NOMO-1 (cell line): ENCODE measurements at regions not wholly inside any gene's neighbourhood (a gene's known extent, or its start where the extent isn't known, plus 50 kb on each side); places are given as distances from the start of the nearest gene placed in this dataset.
"Not testable (repeated sequence)": the region's sequence is repeated elsewhere in the genome, so short reads cannot be mapped to it uniquely, and the experiment has no call there.

Source experiments
- DNase-seq, 2 experiments: peaks; one replicate each; lab custom pipeline; 2025; ENCODE audit not compliant: unreplicated experiment in 2 of 2; lab: John Stamatoyannopoulos, UW

- DNase-seq: no peak
Observed at GRCh38 chr5:158011422-158011821, 152.5 kb upstream of the CLINT1 start.

GRCh38 chr5:158010831-158011230 is 151.9 kb upstream of the CLINT1 start:
- DNase-seq: no peak

GRCh38 chr5:158007336-158007735 is 148.4 kb upstream of the CLINT1 start:
- DNase-seq: no peak

GRCh38 chr5:157999696-158000095 is 140.8 kb upstream of the CLINT1 start:
- no peak for DNase-seq

GRCh38 chr5:157997991-157998504 is 139.1 kb upstream of the CLINT1 start:
- DNase-seq: peak; percentile 25 to 80

- peak; percentile 22 to 29 for DNase-seq
Observed at GRCh38 chr5:157994906-157995519, 136.1 kb upstream of the CLINT1 start.

- DNase-seq: no peak
Observed at GRCh38 chr5:157993986-157994691, 135.2 kb upstream of the CLINT1 start.

- peak in 1 of 2 experiments; percentile 43 for DNase-seq
Observed at GRCh38 chr5:157993201-157993600, 134.3 kb upstream of the CLINT1 start.

- no peak for DNase-seq
Observed at GRCh38 chr5:157990583-157991181, 131.7 kb upstream of the CLINT1 start.

GRCh38 chr5:157989296-157989695 is 130.4 kb upstream of the CLINT1 start:
- DNase-seq: no peak

- DNase-seq: no peak
Observed at GRCh38 chr5:157987259-157987658, 128.3 kb upstream of the CLINT1 start.

GRCh38 chr5:157986431-157986990 is 127.6 kb upstream of the CLINT1 start:
- DNase-seq: no peak

GRCh38 chr5:157984611-157985010 is 125.7 kb upstream of the CLINT1 start:
- DNase-seq: no peak

GRCh38 chr5:157983906-157984551 is 125.1 kb upstream of the CLINT1 start:
- no peak for DNase-seq

- no peak for DNase-seq
Observed at GRCh38 chr5:157978061-157978460, 119.1 kb upstream of the CLINT1 start.

GRCh38 chr5:157976429-157976828 is 117.5 kb upstream of the CLINT1 start:
- DNase-seq: no peak

- DNase-seq: no peak
Observed at GRCh38 chr5:157972579-157972978, 113.6 kb upstream of the CLINT1 start.

GRCh38 chr5:157971571-157972216 is 112.7 kb upstream of the CLINT1 start:
- DNase-seq: no peak

- DNase-seq: not testable (repeated sequence)
Observed at GRCh38 chr5:157968570-157968969, 109.6 kb upstream of the CLINT1 start.

GRCh38 chr5:157965989-157966388 is 107.0 kb upstream of the CLINT1 start:
- DNase-seq: no peak
